OCI-LY3 (cell line): ENCODE measurements at regions not wholly inside any gene's neighbourhood (a gene's known extent, or its start where the extent isn't known, plus 50 kb on each side); places are given as distances from the start of the nearest gene placed in this dataset.

Source experiments
- EZH2phosphoT487 ChIP-seq: fragments of 200-600 bp; shearing (Covaris generic); IDR thresholded peaks from 2 replicates; pipeline ENCODE4 v1.6.1; 2018; ENCODE audit warnings: antibody characterized with exemption, mixed run types, low read depth
- TF ChIP-seq, protein P1 (sequence below): fragments of 200-600, 300-600 bp; sonication (generic); IDR thresholded peaks from 2 replicates; pipeline ENCODE4 v1.5.1; 2014; ENCODE audit warnings: antibody characterized with exemption, low read length, low read depth

- TF ChIP-seq, protein P1, sequence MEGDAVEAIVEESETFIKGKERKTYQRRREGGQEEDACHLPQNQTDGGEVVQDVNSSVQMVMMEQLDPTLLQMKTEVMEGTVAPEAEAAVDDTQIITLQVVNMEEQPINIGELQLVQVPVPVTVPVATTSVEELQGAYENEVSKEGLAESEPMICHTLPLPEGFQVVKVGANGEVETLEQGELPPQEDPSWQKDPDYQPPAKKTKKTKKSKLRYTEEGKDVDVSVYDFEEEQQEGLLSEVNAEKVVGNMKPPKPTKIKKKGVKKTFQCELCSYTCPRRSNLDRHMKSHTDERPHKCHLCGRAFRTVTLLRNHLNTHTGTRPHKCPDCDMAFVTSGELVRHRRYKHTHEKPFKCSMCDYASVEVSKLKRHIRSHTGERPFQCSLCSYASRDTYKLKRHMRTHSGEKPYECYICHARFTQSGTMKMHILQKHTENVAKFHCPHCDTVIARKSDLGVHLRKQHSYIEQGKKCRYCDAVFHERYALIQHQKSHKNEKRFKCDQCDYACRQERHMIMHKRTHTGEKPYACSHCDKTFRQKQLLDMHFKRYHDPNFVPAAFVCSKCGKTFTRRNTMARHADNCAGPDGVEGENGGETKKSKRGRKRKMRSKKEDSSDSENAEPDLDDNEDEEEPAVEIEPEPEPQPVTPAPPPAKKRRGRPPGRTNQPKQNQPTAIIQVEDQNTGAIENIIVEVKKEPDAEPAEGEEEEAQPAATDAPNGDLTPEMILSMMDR, result no peak
- no peak for TF ChIP-seq EZH2phosphoT487
These were observed 1192.3 kb upstream of the GJE1 start for GRCh38 chr6:140940251-140940925.
